ENCODE measurements at regions not wholly inside any gene's neighbourhood (a gene's known extent, or its start where the extent isn't known, plus 50 kb on each side); places are given as distances from the start of the nearest gene placed in this dataset.

DNA sequence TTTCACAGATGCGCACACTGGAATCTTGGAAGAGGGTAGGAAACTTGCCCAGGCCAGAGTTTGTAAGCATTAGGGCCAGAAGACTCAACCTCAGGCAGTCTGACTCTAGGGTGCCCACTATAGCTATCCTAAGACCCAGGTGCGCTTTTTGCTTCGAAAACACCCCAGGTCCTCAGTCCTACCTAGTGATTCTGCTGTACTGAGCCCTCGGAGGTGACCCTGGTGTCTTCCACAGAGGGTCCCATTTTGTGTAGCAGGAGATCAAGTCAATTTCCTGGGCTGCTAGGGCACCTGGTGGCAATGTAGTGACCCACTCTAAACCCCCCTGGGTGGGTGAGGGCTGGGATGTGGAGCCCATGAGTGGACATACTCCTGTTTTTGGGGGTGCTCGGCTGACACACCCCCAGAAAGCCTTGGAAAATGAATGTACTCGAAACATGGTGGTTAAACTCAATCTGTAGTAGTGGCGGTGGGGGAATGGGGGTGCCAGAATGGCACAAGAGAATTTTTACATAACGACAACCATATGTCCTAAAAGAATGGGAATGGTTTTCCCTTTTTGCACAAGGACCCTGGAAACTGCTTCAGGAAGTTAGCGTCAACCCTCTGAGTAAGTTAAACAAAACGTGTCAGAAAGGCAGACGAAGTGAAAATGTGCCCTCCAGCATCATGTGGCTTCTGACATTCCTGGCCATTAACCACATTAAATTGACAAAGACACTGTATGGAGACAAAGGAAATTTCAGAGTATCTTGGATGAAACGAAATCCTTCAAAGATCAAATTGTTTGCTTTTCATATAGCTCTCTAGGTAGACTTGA is 218.0 kb upstream of the COPS8 start:
- H3K9me3 ChIP-seq (ENCODE audit: control insufficient read depth in 2 of 2, insufficient read depth in 1 of 2, low read depth in 1 of 2, low read length in 1 of 2): peaks cover 0 to 19% of the 10 kb centered on the region in 2 donors
- DNase-seq (no peak), FAIRE-seq (no peak)
- 80 to 86% (median 81%) methylated on average over 12 of the region's 12 CpGs for WGBS, 3 donors
- H3K4me3 ChIP-seq (ENCODE audit: low read depth in 1 of 3, low read length in 3 of 3): no peak overlapping the region
- no peak overlapping the region for H3K27ac ChIP-seq (ENCODE audit: low read depth in 1 of 3, low read length in 2 of 3)
- H3K36me3 ChIP-seq (ENCODE audit: control insufficient read depth in 3 of 3, insufficient read depth in 2 of 3, low read depth in 1 of 3, low read length in 3 of 3): no peaks in the 10 kb centered on the region
- H3K27me3 ChIP-seq (ENCODE audit: control insufficient read depth in 3 of 3, insufficient read depth in 3 of 3, low read length in 3 of 3): no peaks in the 10 kb centered on the region
- H3K4me1 ChIP-seq (ENCODE audit: control insufficient read depth in 3 of 3, insufficient read depth in 2 of 3, low read depth in 1 of 3, low read length in 2 of 3): peaks cover 0 to 4% (median 3%) of the 10 kb centered on the region in 3 donors

DNA sequence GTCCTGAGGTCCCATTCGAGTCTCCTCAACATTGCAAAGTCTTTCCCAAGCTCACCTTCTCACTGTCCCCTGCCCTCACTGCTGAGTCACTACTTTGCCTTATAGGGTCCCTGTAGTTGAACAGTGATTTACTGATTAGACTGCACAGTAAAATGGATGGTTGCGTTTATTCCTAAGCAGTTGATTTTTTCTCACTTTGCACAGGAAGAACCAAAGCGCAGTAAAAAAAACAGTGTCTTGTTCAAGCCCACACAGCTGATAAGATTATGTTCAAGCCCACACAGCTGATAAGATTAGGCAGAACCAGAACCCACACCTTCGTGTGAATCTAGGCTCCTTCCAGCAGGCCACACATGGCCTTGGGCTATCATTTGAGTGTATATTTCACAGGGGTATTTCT is 215.3 kb upstream of the COPS8 start:
- WGBS, 3 donors: 38 to 48% (median 46%) methylated on average over 4 of the region's 4 CpGs

GRCh38 chr2:236871500-236872001 is 214.1 kb upstream of the COPS8 start:
- peak overlapping the region in 2 of 3 donors; percentile 36 to 81 for H3K27ac ChIP-seq (ENCODE audit: low read depth in 1 of 3, low read length in 2 of 3)
- no peaks in the 10 kb centered on the region for H3K36me3 ChIP-seq (ENCODE audit: control insufficient read depth in 3 of 3, insufficient read depth in 2 of 3, low read depth in 1 of 3, low read length in 3 of 3)
- FAIRE-seq (no peak), DNase-seq (peak; percentile 32 to 49)
- H3K4me1 ChIP-seq (ENCODE audit: control insufficient read depth in 3 of 3, insufficient read depth in 2 of 3, low read depth in 1 of 3, low read length in 2 of 3): peaks cover 0 to 6% (median 4%) of the 10 kb centered on the region in 3 donors
- H3K27me3 ChIP-seq (ENCODE audit: control insufficient read depth in 3 of 3, insufficient read depth in 3 of 3, low read length in 3 of 3): no peaks in the 10 kb centered on the region
- no peaks in the 10 kb centered on the region for H3K9me3 ChIP-seq (ENCODE audit: control insufficient read depth in 2 of 2, insufficient read depth in 1 of 2, low read depth in 1 of 2, low read length in 1 of 2)
- H3K4me3 ChIP-seq (ENCODE audit: low read depth in 1 of 3, low read length in 3 of 3): no peak overlapping the region
- WGBS, 3 donors: 47 to 77% (median 57%) methylated on average over 6 of the region's 6 CpGs

More for the DNA sequence above, 215.3 kb upstream of the COPS8 start:
- no peaks in the 10 kb centered on the region for H3K27me3 ChIP-seq (ENCODE audit: control insufficient read depth in 3 of 3, insufficient read depth in 3 of 3, low read length in 3 of 3)
- peaks cover 0 to 4% (median 4%) of the 10 kb centered on the region in 3 donors for H3K4me1 ChIP-seq (ENCODE audit: control insufficient read depth in 3 of 3, insufficient read depth in 2 of 3, low read depth in 1 of 3, low read length in 2 of 3)
- peaks cover 0 to 3% of the 10 kb centered on the region in 2 donors for H3K9me3 ChIP-seq (ENCODE audit: control insufficient read depth in 2 of 2, insufficient read depth in 1 of 2, low read depth in 1 of 2, low read length in 1 of 2)
- peak overlapping the region in 1 of 3 donors; percentile 68 for H3K27ac ChIP-seq (ENCODE audit: low read depth in 1 of 3, low read length in 2 of 3)
- FAIRE-seq: no peak
- peak in 1 of 2 donors; percentile 42 for DNase-seq
- no peak overlapping the region for H3K4me3 ChIP-seq (ENCODE audit: low read depth in 1 of 3, low read length in 3 of 3)
- H3K36me3 ChIP-seq (ENCODE audit: control insufficient read depth in 3 of 3, insufficient read depth in 2 of 3, low read depth in 1 of 3, low read length in 3 of 3): no peaks in the 10 kb centered on the region

DNA sequence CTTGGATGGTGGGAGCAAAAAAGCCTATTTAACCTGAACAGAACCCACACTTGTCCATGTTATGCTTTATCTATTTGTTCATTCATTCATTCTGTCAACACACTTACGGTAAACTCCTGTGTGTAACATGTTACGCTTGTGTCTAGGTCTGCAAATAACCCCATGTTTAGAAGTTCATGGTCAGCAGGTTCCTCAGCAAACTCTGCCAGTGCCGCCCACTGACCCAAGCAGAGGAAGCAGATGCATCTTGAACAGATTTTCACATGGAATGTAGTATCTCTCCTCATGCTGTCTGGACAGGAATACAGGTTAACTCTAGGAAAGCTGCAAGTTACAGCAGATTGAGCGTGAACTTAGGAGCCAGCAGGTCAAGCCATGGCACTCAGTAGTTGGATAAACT is 213.7 kb upstream of the COPS8 start:
- Histone ChIP-seq H3K27me3 (ENCODE audit: control insufficient read depth in 3 of 3, insufficient read depth in 3 of 3, low read length in 3 of 3) (no peaks in the 10 kb centered on the region), H3K4me3 (ENCODE audit: low read depth in 1 of 3, low read length in 3 of 3) (no peak overlapping the region), H3K27ac (ENCODE audit: low read depth in 1 of 3, low read length in 2 of 3) (peak overlapping the region in 2 of 3 donors; percentile 36 to 81), H3K9me3 (ENCODE audit: control insufficient read depth in 2 of 2, insufficient read depth in 1 of 2, low read depth in 1 of 2, low read length in 1 of 2) (no peaks in the 10 kb centered on the region), H3K36me3 (ENCODE audit: control insufficient read depth in 3 of 3, insufficient read depth in 2 of 3, low read depth in 1 of 3, low read length in 3 of 3) (no peaks in the 10 kb centered on the region), H3K4me1 (ENCODE audit: control insufficient read depth in 3 of 3, insufficient read depth in 2 of 3, low read depth in 1 of 3, low read length in 2 of 3) (peaks cover 0 to 6% (median 4%) of the 10 kb centered on the region in 3 donors)
- DNase-seq (no peak), FAIRE-seq (no peak)
- WGBS, 3 donors: 84 to 93% (median 87%) methylated on average over 4 of the region's 4 CpGs

DNA sequence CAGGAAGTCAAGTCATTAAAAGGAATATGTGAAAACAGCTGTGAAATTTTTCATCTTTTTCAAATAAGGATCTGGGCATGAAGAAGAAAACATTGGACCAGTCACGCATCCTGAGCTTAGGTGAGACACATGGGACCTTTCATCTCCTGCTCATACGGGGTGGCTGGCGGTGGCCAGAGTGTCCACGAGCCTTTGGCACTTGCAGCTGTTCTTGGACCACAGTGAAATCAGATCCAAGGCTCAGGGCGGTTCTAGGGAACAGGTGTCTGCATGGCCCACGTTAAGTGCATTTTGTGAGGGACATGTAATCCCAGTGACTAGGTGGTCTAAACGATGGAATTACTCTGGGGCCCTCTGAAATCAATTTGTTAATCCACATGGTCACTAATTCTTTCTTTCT is 212.7 kb upstream of the COPS8 start:
- DNase-seq: no peak
- peaks cover 0 to 6% (median 4%) of the 10 kb centered on the region in 3 donors for H3K4me1 ChIP-seq (ENCODE audit: control insufficient read depth in 3 of 3, insufficient read depth in 2 of 3, low read depth in 1 of 3, low read length in 2 of 3)
- H3K9me3 ChIP-seq (ENCODE audit: control insufficient read depth in 2 of 2, insufficient read depth in 1 of 2, low read depth in 1 of 2, low read length in 1 of 2): no peaks in the 10 kb centered on the region
- H3K27ac ChIP-seq (ENCODE audit: low read depth in 1 of 3, low read length in 2 of 3): peak overlapping the region in 1 of 3 donors; percentile 57
- no peaks in the 10 kb centered on the region for H3K27me3 ChIP-seq (ENCODE audit: control insufficient read depth in 3 of 3, insufficient read depth in 3 of 3, low read length in 3 of 3)
- no peak overlapping the region for H3K4me3 ChIP-seq (ENCODE audit: low read depth in 1 of 3, low read length in 3 of 3)
- FAIRE-seq: no peak
- H3K36me3 ChIP-seq (ENCODE audit: control insufficient read depth in 3 of 3, insufficient read depth in 2 of 3, low read depth in 1 of 3, low read length in 3 of 3): no peaks in the 10 kb centered on the region
- 84 to 93% (median 85%) methylated on average over 7 of the region's 7 CpGs for WGBS, 3 donors

- Histone ChIP-seq H3K4me3 (ENCODE audit: low read depth in 1 of 3, low read length in 3 of 3) (no peak overlapping the region), H3K36me3 (ENCODE audit: control insufficient read depth in 3 of 3, insufficient read depth in 2 of 3, low read depth in 1 of 3, low read length in 3 of 3) (no peaks in the 10 kb centered on the region), H3K4me1 (ENCODE audit: control insufficient read depth in 3 of 3, insufficient read depth in 2 of 3, low read depth in 1 of 3, low read length in 2 of 3) (peaks cover 0 to 6% (median 4%) of the 10 kb centered on the region in 3 donors), H3K27me3 (ENCODE audit: control insufficient read depth in 3 of 3, insufficient read depth in 3 of 3, low read length in 3 of 3) (no peaks in the 10 kb centered on the region), H3K9me3 (ENCODE audit: control insufficient read depth in 2 of 2, insufficient read depth in 1 of 2, low read depth in 1 of 2, low read length in 1 of 2) (no peaks in the 10 kb centered on the region), H3K27ac (ENCODE audit: low read depth in 1 of 3, low read length in 2 of 3) (no peak overlapping the region)
- 48 to 53% (median 50%) methylated on average over 4 of the region's 4 CpGs for WGBS, 3 donors
- FAIRE-seq (no peak), DNase-seq (no peak)
Measured at GRCh38 chr2:236873636-236874035, 212.1 kb upstream of the COPS8 start.

- FAIRE-seq (no peak), DNase-seq (no peak)
- Histone ChIP-seq H3K27ac (ENCODE audit: low read depth in 1 of 3, low read length in 2 of 3) (no peak overlapping the region), H3K36me3 (ENCODE audit: control insufficient read depth in 3 of 3, insufficient read depth in 2 of 3, low read depth in 1 of 3, low read length in 3 of 3) (no peaks in the 10 kb centered on the region), H3K4me3 (ENCODE audit: low read depth in 1 of 3, low read length in 3 of 3) (no peak overlapping the region), H3K4me1 (ENCODE audit: control insufficient read depth in 3 of 3, insufficient read depth in 2 of 3, low read depth in 1 of 3, low read length in 2 of 3) (peaks cover 0 to 6% (median 2%) of the 10 kb centered on the region in 3 donors), H3K27me3 (ENCODE audit: control insufficient read depth in 3 of 3, insufficient read depth in 3 of 3, low read length in 3 of 3) (no peaks in the 10 kb centered on the region), H3K9me3 (ENCODE audit: control insufficient read depth in 2 of 2, insufficient read depth in 1 of 2, low read depth in 1 of 2, low read length in 1 of 2) (no peaks in the 10 kb centered on the region)
- 66 to 87% (median 82%) methylated on average over 3 of the region's 3 CpGs for WGBS, 3 donors
Measured at GRCh38 chr2:236874866-236875481, 210.7 kb upstream of the COPS8 start.

- H3K27me3 ChIP-seq (ENCODE audit: control insufficient read depth in 3 of 3, insufficient read depth in 3 of 3, low read length in 3 of 3): no peaks in the 10 kb centered on the region
- no peak overlapping the region for H3K27ac ChIP-seq (ENCODE audit: low read depth in 1 of 3, low read length in 2 of 3)
- FAIRE-seq (no peak), DNase-seq (peak in 1 of 2 donors; percentile 62)
- WGBS, 3 donors: 65 to 69% (median 65%) methylated on average over 16 of the region's 16 CpGs
- H3K9me3 ChIP-seq (ENCODE audit: control insufficient read depth in 2 of 2, insufficient read depth in 1 of 2, low read depth in 1 of 2, low read length in 1 of 2): no peaks in the 10 kb centered on the region
- no peaks in the 10 kb centered on the region for H3K36me3 ChIP-seq (ENCODE audit: control insufficient read depth in 3 of 3, insufficient read depth in 2 of 3, low read depth in 1 of 3, low read length in 3 of 3)
- H3K4me3 ChIP-seq (ENCODE audit: low read depth in 1 of 3, low read length in 3 of 3): no peak overlapping the region
- peaks cover 0 to 4% (median 0%) of the 10 kb centered on the region in 3 donors for H3K4me1 ChIP-seq (ENCODE audit: control insufficient read depth in 3 of 3, insufficient read depth in 2 of 3, low read depth in 1 of 3, low read length in 2 of 3)
Measured at GRCh38 chr2:236875906-236876505, 209.7 kb upstream of the COPS8 start.

All from small intestine (tissue), 7 donors.